HEK293T (cell line): ENCODE measurements at regions not wholly inside any gene's neighbourhood (a gene's known extent, or its start where the extent isn't known, plus 50 kb on each side); places are given as distances from the start of the nearest gene placed in this dataset.

Experiments used
- BHLHE40 ChIP-seq: fragments of 450-650 bp; IDR thresholded peaks from 2 replicates; pipeline ENCODE4 v1.6.1; 2016; ENCODE audit warnings: mild to moderate bottlenecking, moderate library complexity, borderline replicate concordance
- FOXK2 ChIP-seq: fragments of 450-650 bp; IDR thresholded peaks from 2 replicates; pipeline ENCODE4 v1.6.1; 2016; ENCODE audit warnings: mild to moderate bottlenecking
- FOXM1 ChIP-seq: fragments of 450-650 bp; IDR thresholded peaks from 2 replicates; pipeline ENCODE4 v1.6.1; 2017; ENCODE audit warnings: mild to moderate bottlenecking, borderline replicate concordance
- HDGF ChIP-seq: fragments of 450-650 bp; IDR thresholded peaks from 2 replicates; pipeline ENCODE4 v1.6.1; 2017; ENCODE audit warnings: antibody characterized with exemption, borderline replicate concordance
- SP1 ChIP-seq: fragments of 450-650 bp; IDR thresholded peaks from 2 replicates; pipeline ENCODE4 v1.6.1; 2017
- ZNF384 ChIP-seq: fragments of 450-650 bp; IDR thresholded peaks from 2 replicates; pipeline ENCODE4 v1.6.1; 2016
- TF ChIP-seq, protein P1 (sequence below): fragments of 450-650 bp; IDR thresholded peaks from 2 replicates; pipeline ENCODE4 v1.6.1; 2016

DNA sequence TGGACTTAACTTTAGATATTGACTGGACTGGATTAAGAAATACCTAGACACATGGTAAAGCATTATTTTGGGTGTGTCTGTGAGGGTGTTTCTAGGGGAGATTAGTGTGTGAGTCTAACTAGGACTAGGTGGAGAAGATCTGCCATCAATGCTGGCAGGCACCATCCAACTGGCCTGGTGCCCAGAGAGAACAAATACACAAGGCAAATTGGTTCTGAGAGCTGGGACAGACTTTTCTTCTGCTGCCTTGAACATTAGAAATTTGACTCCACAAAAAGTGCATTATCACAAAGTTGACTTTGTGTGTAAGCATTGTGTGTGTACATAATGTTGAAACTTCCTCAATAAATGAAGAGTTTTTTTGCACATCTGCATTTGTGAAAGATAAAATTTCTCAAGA, 522.1 kb downstream of the SUCLA2 start:
- TF ChIP-seq SP1 (no peak), FOXM1 (no peak), ZNF384 (no peak), BHLHE40 (no peak), FOXK2 (no peak), HDGF (no peak)
- TF ChIP-seq, protein P1, sequence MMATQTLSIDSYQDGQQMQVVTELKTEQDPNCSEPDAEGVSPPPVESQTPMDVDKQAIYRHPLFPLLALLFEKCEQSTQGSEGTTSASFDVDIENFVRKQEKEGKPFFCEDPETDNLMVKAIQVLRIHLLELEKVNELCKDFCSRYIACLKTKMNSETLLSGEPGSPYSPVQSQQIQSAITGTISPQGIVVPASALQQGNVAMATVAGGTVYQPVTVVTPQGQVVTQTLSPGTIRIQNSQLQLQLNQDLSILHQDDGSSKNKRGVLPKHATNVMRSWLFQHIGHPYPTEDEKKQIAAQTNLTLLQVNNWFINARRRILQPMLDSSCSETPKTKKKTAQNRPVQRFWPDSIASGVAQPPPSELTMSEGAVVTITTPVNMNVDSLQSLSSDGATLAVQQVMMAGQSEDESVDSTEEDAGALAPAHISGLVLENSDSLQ: no peak
